ENCODE measurements at regions not wholly inside any gene's neighbourhood (a gene's known extent, or its start where the extent isn't known, plus 50 kb on each side); places are given as distances from the start of the nearest gene placed in this dataset.

DNA sequence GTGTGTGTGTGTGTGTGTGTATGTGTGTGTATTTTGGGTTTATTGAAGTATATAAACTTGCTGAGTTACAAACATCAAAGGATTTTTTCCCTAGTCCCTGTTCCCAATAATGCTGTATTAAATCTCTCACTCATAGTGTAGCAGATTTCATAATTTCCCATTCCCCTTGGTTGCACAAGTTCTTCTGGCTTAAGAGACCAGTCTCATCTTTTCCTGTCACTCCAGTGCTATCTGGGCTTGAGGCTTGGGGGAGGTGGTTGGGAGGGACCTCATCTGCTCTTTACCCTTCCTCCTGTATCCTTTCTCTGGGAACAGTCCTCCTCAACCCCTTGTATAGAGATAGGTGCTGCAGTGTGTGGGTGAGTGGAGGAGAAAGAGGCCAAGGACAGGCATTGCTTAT is 285.4 kb upstream of the BOD1L1 start:
- H3K4me3 ChIP-seq (ENCODE audit: low read depth, low read length): no peak overlapping the region
- TF ChIP-seq, protein P1, sequence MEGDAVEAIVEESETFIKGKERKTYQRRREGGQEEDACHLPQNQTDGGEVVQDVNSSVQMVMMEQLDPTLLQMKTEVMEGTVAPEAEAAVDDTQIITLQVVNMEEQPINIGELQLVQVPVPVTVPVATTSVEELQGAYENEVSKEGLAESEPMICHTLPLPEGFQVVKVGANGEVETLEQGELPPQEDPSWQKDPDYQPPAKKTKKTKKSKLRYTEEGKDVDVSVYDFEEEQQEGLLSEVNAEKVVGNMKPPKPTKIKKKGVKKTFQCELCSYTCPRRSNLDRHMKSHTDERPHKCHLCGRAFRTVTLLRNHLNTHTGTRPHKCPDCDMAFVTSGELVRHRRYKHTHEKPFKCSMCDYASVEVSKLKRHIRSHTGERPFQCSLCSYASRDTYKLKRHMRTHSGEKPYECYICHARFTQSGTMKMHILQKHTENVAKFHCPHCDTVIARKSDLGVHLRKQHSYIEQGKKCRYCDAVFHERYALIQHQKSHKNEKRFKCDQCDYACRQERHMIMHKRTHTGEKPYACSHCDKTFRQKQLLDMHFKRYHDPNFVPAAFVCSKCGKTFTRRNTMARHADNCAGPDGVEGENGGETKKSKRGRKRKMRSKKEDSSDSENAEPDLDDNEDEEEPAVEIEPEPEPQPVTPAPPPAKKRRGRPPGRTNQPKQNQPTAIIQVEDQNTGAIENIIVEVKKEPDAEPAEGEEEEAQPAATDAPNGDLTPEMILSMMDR (IDR thresholded peaks at IDR 0.05; ENCODE audit: borderline replicate concordance, insufficient read depth, low read depth, low read length): no peak

DNA sequence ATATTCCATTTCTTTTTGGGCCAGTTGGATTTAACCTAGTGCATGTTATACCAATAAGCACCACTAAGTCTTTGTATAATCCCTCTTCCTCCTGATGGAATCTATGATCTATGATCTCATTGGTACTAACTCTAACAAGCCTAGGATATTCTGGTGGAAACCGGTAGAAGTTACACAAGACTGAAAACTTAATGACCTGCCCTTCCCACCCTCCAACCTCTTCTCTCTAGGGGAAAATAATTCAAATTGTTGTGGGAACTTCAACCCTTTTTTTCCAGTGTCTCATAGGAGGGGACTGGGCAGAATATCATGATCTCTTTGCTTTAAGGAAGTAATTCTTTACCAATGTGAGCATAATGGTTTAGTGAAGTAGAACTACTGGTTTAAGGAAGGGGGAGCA is 289.5 kb upstream of the BOD1L1 start:
- TF ChIP-seq, protein P1 (IDR thresholded peaks at IDR 0.05; ENCODE audit: borderline replicate concordance, insufficient read depth, low read depth, low read length): no peak
- no peak overlapping the region for H3K4me3 ChIP-seq (ENCODE audit: low read depth, low read length)

DNA sequence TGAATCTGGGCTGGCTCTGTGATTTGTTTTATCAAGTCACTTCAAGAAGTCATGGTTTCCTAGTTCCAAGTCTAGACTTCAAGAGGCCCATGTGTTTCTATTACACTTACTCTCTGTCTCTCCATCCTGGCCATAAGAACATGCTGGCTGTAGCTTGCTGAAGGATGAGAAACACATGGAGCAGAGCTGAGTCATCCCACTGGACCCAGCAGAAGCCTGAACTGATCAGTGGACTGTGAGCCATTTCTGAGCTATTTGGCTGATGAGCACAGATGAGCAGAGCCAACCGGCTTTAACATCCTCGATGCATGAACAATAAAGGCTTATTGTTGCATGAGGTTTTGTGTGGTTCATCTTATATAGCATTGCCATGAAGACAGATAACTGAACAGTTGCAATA is 290.6 kb upstream of the BOD1L1 start:
- TF ChIP-seq, protein P1 (IDR thresholded peaks at IDR 0.05; ENCODE audit: borderline replicate concordance, insufficient read depth, low read depth, low read length): no peak
- no peak overlapping the region for H3K4me3 ChIP-seq (ENCODE audit: low read depth, low read length)

DNA sequence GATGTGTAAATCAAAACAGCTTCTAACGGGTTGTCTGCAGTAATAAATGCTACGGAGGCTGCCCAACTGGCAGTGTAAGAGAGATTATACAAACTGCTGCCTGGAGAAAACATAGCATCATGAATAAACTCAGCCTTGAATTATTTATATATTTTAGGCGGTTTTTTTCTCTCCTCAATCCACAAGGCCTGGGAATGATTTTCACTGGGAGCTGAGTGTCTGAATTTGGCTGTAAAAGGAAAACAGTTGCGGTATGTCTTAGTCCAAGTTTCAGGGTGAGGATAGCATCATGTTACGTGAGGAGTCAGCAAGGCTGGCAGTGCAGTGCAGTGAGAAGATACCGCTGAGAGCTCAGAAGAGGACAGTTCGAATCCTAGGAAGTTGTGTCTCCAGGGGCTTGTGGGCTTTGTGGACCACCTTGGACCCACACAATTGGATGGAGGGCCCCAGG is 291.5 kb upstream of the BOD1L1 start:
- TF ChIP-seq, protein P1 (IDR thresholded peaks at IDR 0.05; ENCODE audit: borderline replicate concordance, insufficient read depth, low read depth, low read length): no peak
- no peak overlapping the region for H3K4me3 ChIP-seq (ENCODE audit: low read depth, low read length)

DNA sequence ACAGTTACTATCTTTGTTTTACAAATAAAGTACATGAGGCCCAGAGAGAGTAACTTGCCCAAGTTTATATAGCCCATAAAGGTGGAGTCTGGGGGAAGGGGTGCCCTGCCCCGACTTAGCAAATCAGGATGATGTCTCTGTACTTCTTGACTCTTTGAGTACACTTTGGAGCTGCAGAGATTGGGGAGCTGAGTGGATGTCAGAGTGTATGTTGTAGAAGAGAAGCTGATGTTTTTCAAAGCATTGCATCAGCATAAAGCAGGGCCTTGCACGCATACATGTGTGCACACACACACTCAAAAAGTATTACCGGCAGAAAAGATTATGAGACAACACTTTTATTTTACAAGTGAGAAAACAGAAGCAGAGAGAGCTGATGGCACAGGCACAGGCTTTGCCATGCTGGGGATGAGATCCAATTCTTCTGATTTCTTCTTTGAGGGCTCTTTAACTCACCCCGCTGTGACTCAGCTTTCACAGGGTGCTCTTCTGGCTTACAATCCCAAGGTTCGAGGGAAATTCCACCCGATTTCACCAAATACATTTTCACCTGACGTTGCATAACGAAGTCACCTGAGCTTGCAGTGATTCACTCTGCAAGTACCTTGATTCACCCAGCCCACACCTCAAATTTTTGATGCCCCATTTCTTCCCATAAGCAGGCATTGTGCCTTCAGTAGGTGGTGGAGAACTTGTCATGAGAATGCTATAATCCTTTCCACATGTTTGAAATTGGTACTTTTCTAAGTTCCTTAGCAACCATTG is 292.8 kb upstream of the BOD1L1 start:
- TF ChIP-seq, protein P1 (IDR thresholded peaks at IDR 0.05; ENCODE audit: borderline replicate concordance, insufficient read depth, low read depth, low read length): no peak
- H3K4me3 ChIP-seq (ENCODE audit: low read depth, low read length): no peak overlapping the region

DNA sequence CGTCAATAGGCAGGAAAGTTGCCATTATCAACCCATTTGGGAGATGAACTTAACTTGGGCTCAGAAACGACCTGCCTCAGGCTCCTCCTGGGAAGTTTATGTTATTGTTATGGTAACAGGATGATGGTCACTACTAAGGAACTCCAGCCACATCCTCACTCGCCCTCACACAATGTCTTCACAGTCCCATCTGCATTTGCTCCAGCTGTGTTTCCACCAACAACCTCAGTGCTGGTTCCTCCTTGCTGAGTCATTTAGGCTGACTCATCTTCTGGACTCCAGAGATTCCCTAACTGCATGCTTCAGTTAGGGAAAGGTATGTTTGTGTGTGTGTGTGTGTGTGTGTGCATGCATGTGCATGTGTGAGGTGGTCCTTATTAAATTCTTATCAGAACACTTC is 293.4 kb upstream of the BOD1L1 start:
- TF ChIP-seq, protein P1 (IDR thresholded peaks at IDR 0.05; ENCODE audit: borderline replicate concordance, insufficient read depth, low read depth, low read length): no peak
- H3K4me3 ChIP-seq (ENCODE audit: low read depth, low read length): no peak overlapping the region

DNA sequence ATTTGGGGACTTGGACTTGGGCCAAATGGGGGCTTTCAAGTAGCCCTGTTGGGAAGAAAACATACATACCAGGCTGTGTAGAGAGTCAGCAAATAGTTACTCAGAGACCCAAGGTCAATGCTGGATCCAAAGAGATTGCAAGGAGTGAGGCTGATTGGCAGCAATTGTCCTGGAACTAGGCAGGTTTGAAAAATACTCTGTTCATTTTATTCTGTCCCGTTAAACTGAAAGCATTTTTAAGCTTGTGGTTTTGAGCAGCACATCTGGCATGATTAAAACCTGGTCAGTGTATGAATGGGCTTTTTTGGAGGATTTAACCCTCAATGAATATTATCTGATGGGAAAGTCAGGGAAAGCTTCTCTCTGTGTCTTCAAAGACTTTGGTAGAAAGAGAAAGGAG is 294.3 kb upstream of the BOD1L1 start:
- TF ChIP-seq, protein P1 (IDR thresholded peaks at IDR 0.05; ENCODE audit: borderline replicate concordance, insufficient read depth, low read depth, low read length): no peak
- H3K4me3 ChIP-seq (ENCODE audit: low read depth, low read length): no peak overlapping the region

Measured in GM12875 (cell line).